ENCODE measurements at regions not wholly inside any gene's neighbourhood (a gene's known extent, or its start where the extent isn't known, plus 50 kb on each side); places are given as distances from the start of the nearest gene placed in this dataset.
"Not testable (repeated sequence)": the region's sequence is repeated elsewhere in the genome, so short reads cannot be mapped to it uniquely, and the experiment has no call there.

DNA sequence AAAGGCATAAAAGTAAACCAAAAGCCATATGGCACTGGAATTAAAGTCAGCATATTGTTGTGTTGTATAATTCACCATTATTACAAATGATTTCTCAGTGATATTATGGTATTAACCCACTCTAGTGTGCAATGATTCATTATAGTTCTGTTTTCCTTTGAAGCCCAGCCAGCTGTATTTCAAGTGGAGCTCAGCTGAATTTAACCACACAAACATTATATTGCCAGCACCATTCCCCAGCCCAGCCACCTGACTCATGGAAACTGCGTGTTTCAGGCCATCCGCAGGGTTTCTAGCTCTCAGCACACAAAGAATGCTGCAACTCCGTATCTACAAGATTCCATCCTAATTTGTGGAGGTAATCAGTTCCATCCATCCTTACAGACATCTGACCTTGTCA, 166.8 kb upstream of the CHAC2 start (continued):
- no peak for TF ChIP-seq ZNF462 (CRISPR knock-in tag; IDR thresholded peaks at IDR 0.05)
- TF ChIP-seq, protein P1, sequence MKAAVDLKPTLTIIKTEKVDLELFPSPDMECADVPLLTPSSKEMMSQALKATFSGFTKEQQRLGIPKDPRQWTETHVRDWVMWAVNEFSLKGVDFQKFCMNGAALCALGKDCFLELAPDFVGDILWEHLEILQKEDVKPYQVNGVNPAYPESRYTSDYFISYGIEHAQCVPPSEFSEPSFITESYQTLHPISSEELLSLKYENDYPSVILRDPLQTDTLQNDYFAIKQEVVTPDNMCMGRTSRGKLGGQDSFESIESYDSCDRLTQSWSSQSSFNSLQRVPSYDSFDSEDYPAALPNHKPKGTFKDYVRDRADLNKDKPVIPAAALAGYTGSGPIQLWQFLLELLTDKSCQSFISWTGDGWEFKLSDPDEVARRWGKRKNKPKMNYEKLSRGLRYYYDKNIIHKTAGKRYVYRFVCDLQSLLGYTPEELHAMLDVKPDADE (IDR thresholded peaks at IDR 0.05): no peak

GRCh38 chr2:53586733-53587612, 180.6 kb upstream of the CHAC2 start:
- H3K79me2 ChIP-seq (replicated peaks; ENCODE audit: insufficient read depth); ATAC-seq; H3K9me3 Mint-ChIP-seq; H3K9me2 ChIP-seq (ENCODE audit: insufficient read depth); H3K4me3 Mint-ChIP-seq; H3F3A ChIP-seq (replicated peaks; ENCODE audit: low read depth); H3K4me1 ChIP-seq (ENCODE audit: insufficient read depth); H3K36me3 ChIP-seq (ENCODE audit: insufficient read depth); H3K4me1 Mint-ChIP-seq; H4K20me1 ChIP-seq (replicated peaks; ENCODE audit: insufficient read depth); H3K27me3 ChIP-seq (ENCODE audit: insufficient read depth); H3K27me3 Mint-ChIP-seq (ENCODE audit: insufficient read depth, low read depth, poor library complexity); H3K27ac Mint-ChIP-seq; H3K36me3 Mint-ChIP-seq (ENCODE audit: low read depth): not testable (repeated sequence)
- 0 out of 2 replicates have a peak overlapping the region, but pooled peaks have one; percentile 20 for H3K27ac ChIP-seq (ENCODE audit: low read depth)
- H3K4me2 ChIP-seq: peak overlapping the region; percentile 55; the same call in 1 of the 2 replicates
- H3K4me3 ChIP-seq: peak overlapping the region; percentile 38; the same call in 1 of the 2 replicates
- peak; percentile 38; the same call in 1 of the 2 replicates for TF ChIP-seq POLR2AphosphoS5 (IDR thresholded peaks at IDR 0.05; ENCODE audit: low read depth)
- H2AFZ ChIP-seq: peak overlapping the region; percentile 81; the same call in 1 of the 2 replicates
- DNase-seq (ENCODE audit: low spot score): peak; percentile 9

All from GM23338 (cell line).